Mucosa of stomach (tissue), 1 donor: ENCODE measurements at regions not wholly inside any gene's neighbourhood (a gene's known extent, or its start where the extent isn't known, plus 50 kb on each side); places are given as distances from the start of the nearest gene placed in this dataset.
"Not testable (repeated sequence)": the region's sequence is repeated elsewhere in the genome, so short reads cannot be mapped to it uniquely, and the experiment has no call there.

Experiments
- H3K27me3 ChIP-seq: one replicate; pipeline ENCODE4 v1.7.0; 2013; ENCODE audit warnings: mild to moderate bottlenecking, low read length; ENCODE audit not compliant: control insufficient read depth, insufficient read depth
- H3K36me3 ChIP-seq: one replicate; pipeline ENCODE4 v1.7.0; 2013; ENCODE audit warnings: low read length; ENCODE audit not compliant: control insufficient read depth, insufficient read depth
- H3K4me1 ChIP-seq: one replicate; pipeline ENCODE4 v1.7.0; 2013; ENCODE audit warnings: mild to moderate bottlenecking, low read length; ENCODE audit not compliant: control insufficient read depth, insufficient read depth
- H3K4me3 ChIP-seq: one replicate; pipeline ENCODE4 v1.7.0; 2013; ENCODE audit warnings: low read length
- H3K9ac ChIP-seq: one replicate; pipeline ENCODE4 v1.7.0; 2013; ENCODE audit warnings: mild to moderate bottlenecking, low read length, moderate library complexity
- H3K9me3 ChIP-seq: one replicate; pipeline ENCODE4 v1.7.0; 2013; ENCODE audit warnings: mild to moderate bottlenecking, low read length, moderate library complexity; ENCODE audit not compliant: control insufficient read depth
- donor health status: Pancreatic carcinoma.

DNA sequence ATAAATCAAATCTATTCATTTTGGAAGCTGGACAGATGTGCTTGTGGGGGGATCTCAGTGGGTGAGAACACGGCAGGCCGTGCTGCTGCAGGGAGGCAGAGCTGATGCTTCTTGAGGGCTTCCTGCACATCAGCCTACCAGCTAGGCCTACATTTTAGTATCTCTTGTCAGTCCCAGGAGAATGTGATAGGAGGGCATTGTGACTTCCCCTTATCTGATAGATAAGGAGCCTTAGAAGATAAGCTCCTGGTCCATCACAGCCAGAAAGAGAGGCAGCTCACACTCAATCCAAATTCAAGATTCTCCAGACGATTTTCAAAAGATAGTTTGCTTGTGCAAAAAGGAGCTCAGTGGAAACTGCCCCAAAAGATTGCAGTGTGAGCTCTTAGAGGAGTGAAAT lies 89.0 kb downstream of the SHANK2 start:
- Histone ChIP-seq H3K4me3 (no peak overlapping the region), H3K36me3 (no peaks in the 10 kb centered on the region), H3K27me3 (no peaks in the 10 kb centered on the region), H3K4me1 (no peaks in the 10 kb centered on the region), H3K9me3 (no peaks in the 10 kb centered on the region), H3K9ac (no peak overlapping the region)

DNA sequence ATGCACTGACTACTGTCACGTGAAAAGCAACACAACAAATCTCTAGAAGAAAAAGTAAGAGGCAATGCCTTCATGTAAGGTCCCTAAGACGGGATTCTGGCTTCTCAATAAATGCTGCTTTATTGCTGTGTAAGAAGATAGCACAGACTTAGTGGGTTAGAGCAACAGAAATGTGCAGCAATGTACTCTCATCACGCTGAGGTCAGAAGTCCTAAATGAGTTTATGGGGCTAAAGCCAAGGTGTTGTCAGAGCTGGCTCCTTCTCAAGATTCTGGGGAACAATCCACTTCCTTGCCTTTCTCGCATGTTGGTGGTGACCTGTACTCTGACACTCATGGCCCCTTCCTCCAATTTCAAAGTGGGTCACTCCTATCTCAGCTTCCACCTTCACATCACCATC lies 93.4 kb downstream of the SHANK2 start:
- H3K9ac ChIP-seq, result no peak overlapping the region
- no peak overlapping the region for H3K4me3 ChIP-seq
- no peaks in the 10 kb centered on the region for H3K27me3 ChIP-seq
- no peaks in the 10 kb centered on the region for H3K4me1 ChIP-seq
- H3K9me3 ChIP-seq, result no peaks in the 10 kb centered on the region
- no peaks in the 10 kb centered on the region for H3K36me3 ChIP-seq

DNA sequence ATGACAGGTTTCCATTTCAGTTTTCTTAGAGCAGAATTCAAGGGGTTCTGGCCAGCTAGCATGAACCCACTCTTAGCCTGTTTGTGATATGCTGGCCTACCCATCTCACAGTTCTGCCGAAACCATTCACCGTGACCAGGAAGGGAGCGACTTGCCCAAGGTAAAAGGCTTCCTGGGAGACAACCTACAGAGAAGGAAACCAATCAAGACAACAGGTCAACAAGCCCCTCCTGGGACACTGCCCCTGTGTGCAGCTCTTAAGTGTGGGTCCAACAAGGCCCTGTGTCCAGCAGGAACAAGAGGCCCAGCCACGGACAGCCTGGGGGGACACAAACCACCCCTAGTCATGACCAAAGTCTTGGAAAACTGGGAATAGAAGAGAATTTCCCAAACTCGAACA lies 94.7 kb downstream of the SHANK2 start:
- H3K9me3 ChIP-seq, H3K27me3 ChIP-seq, H3K4me3 ChIP-seq, H3K36me3 ChIP-seq, H3K9ac ChIP-seq, H3K4me1 ChIP-seq: not testable (repeated sequence)

DNA sequence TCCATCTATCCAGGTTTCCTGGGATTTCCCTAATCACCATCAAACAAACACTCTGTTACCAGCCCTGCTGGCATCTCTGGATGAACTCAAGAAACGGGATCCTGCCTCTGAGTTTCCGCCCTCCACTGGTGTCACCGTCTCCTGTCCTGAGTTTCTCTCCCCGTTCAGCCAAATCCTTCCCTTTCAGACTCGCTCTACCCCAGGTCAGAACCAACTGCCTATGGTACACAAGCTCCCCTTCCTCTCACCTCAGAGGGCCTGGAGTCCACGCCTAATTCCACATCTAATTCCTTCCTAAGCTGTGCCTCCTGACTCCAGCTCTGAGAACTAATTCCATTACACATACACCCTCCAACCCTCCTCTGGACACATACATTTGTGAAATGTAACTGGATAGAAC lies 96.1 kb downstream of the SHANK2 start:
- H3K9ac ChIP-seq, result no peak overlapping the region
- H3K36me3 ChIP-seq, result no peaks in the 10 kb centered on the region
- no peak overlapping the region for H3K4me3 ChIP-seq
- peaks cover 3% of the 10 kb centered on the region for H3K4me1 ChIP-seq
- no peaks in the 10 kb centered on the region for H3K9me3 ChIP-seq
- H3K27me3 ChIP-seq, result no peaks in the 10 kb centered on the region

DNA sequence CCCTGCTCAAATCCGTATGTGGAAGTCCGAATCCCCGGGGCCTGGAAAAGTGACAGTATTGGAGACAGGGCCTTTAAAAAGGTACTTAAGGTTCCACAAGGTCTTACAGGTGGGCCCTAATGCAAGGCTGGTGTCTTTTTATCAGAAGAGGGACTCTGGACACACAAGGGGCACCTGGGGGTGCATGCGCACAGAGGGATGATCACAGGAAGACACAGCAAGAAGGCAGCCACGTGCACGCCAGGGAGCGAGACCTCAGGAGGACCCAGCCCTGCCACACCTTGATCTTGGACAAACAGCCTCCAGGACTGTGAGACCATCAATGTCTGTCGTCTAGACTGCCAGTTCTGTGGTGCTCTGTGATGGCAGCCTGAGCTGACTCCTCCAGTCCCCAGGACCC lies 96.5 kb downstream of the SHANK2 start:
- no peaks in the 10 kb centered on the region for H3K36me3 ChIP-seq
- no peak overlapping the region for H3K9ac ChIP-seq
- H3K27me3 ChIP-seq, result no peaks in the 10 kb centered on the region
- no peaks in the 10 kb centered on the region for H3K9me3 ChIP-seq
- H3K4me3 ChIP-seq, result no peak overlapping the region
- peaks cover 3% of the 10 kb centered on the region for H3K4me1 ChIP-seq

DNA sequence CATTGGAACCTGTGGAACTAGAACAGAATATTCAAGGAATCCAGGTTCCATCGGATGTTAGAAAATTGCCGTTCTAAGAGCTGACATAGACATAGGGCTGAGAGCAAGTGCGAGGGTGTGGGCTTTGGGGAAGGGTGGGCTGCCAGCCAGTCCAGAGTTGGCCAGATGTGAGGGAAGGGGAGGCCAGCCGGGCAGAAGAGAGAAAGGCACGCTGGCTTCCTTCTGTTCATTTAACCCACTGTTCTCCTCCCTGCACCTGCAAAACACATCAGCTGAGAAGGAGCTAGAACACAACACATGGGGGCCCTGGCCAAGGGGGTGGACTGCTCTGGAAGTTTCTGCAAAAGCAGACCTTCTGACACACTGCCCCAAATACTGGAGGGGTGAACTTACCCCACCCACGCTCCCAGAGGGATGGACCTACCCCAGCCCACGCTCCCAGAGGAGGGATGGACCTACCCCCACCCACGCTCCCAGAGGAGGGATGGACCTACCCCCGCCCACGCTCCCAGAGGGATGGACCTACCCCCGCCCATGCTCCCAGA lies 98.0 kb downstream of the SHANK2 start:
- Histone ChIP-seq H3K9ac (no peak overlapping the region), H3K36me3 (no peaks in the 10 kb centered on the region), H3K9me3 (no peaks in the 10 kb centered on the region), H3K4me3 (no peak overlapping the region), H3K4me1 (peaks cover 3% of the 10 kb centered on the region), H3K27me3 (no peaks in the 10 kb centered on the region)

DNA sequence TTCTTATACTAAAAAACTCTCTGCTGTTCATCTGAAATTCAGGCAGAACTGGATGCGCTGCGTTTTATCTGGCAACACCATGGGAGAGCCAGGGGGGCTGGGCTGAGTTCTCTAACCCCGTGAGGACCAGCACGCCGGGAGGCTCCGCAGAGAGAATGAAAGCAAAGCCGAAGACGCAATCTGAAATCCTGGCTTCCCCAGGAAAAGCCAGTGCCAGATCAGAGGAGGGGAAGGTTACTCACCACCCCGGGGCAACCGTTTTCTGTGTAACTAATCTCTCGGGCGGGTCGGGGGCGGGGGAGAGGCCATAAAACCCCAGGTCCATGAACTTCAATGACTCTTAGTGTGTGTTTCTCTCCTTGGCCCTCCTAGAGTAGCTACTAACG lies 99.4 kb downstream of the SHANK2 start:
- Histone ChIP-seq H3K27me3 (no peaks in the 10 kb centered on the region), H3K4me1 (peaks cover 3% of the 10 kb centered on the region), H3K36me3 (no peaks in the 10 kb centered on the region), H3K4me3 (no peak overlapping the region), H3K9ac (peak overlapping the region; percentile 7), H3K9me3 (no peaks in the 10 kb centered on the region)

DNA sequence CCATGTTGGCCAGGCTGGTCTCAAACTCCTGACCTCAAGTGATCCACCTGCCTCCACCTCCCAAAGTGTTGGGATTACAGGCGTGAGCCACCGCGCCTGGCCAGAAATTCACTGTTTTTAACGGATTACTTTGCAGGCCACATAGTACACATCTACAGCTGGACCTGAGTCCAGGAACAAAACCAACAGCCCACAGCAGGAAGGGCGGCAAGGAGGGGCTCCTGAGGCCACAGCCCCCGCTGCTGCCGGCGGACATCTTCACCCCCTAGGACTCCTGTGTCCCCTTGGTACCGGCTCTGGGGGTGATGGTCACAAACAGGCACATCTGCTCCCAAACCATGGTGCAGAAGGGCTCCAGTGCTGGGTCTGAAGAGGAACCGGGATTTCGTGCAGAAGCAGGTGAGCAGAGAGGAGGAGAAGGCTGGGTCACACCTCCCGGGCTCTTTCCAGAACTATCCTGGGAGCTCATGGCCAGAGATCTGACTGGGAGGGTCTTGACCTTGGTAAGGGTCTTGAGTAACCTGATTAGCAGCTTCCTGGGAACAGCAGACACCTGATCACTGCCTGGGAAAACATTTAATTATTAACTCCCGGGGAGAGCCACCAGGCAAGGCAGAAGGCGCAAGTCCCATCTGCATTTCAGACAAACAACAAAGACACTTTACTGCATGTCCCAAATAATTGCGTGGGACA lies 99.9 kb downstream of the SHANK2 start:
- H3K4me3 ChIP-seq, H3K27me3 ChIP-seq, H3K9me3 ChIP-seq, H3K36me3 ChIP-seq, H3K4me1 ChIP-seq: not testable (repeated sequence)
- H3K9ac ChIP-seq, result peak overlapping the region; percentile 7

DNA sequence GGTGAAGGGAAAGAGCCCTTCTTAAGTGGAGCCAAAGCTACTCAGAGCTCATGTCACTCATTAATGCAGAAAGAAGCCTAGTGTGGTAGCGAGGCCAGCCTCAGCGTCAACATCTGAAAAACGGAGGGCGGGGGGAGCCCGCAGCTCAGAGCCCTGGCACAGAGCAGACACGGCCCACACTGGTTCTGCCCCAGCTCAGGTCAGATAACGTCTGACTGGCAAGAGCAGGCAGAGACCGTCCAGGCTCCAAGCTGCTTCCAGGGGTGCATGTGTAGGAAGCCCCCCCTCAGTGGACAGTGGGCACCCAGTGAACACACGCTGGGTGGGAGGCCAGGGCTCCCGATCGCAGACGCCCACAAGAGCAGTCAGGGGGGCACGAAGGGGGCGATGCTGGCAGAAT lies 100.8 kb downstream of the SHANK2 start:
- H3K9ac ChIP-seq, result no peak overlapping the region
- H3K4me1 ChIP-seq, result peaks cover 3% of the 10 kb centered on the region
- no peaks in the 10 kb centered on the region for H3K36me3 ChIP-seq
- no peak overlapping the region for H3K4me3 ChIP-seq
- H3K9me3 ChIP-seq, result no peaks in the 10 kb centered on the region
- no peaks in the 10 kb centered on the region for H3K27me3 ChIP-seq

DNA sequence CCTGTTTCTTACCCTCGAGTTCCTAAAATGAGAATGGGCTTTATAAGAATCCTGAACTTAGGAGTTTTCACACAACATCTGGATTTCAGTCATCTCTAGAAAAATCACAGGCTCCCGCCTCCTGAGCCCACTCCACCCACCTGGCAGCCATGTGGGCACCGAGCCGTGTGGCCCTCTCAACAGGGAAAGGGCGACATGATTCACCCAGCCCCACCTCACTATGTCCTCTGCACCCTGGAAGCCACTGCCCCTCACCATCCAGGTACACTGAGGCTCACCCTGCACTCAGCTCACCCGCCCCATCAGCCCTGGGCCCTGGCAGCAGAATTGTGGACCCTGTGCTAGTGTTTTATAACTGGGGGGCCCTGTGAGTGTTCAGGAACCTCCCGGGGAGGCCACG lies 101.5 kb downstream of the SHANK2 start:
- no peaks in the 10 kb centered on the region for H3K27me3 ChIP-seq
- H3K9me3 ChIP-seq, result no peaks in the 10 kb centered on the region
- no peak overlapping the region for H3K9ac ChIP-seq
- H3K4me3 ChIP-seq, result no peak overlapping the region
- peaks cover 3% of the 10 kb centered on the region for H3K4me1 ChIP-seq
- no peaks in the 10 kb centered on the region for H3K36me3 ChIP-seq

DNA sequence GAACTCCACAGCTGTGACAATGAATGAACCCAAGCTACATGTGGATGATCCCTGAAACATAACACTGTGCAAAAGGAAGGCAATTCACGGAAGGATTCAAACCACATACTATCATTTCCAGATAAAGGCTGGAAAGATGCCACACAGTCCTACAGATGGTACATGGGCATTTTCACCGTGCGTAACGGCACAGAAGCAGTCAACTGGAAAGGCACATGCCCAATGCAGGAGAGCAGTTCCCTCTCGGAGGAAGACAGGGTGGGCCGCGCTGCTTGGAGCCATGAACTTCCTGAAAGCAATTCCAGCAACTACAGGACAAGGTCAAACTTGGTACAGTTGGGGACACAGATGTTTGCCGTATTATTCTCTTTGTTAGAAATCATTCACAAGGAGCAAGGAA lies 103.7 kb downstream of the SHANK2 start:
- H3K4me1 ChIP-seq, result peaks cover 3% of the 10 kb centered on the region
- H3K4me3 ChIP-seq, result no peak overlapping the region
- no peaks in the 10 kb centered on the region for H3K27me3 ChIP-seq
- H3K9me3 ChIP-seq, result no peaks in the 10 kb centered on the region
- no peak overlapping the region for H3K9ac ChIP-seq
- no peaks in the 10 kb centered on the region for H3K36me3 ChIP-seq

DNA sequence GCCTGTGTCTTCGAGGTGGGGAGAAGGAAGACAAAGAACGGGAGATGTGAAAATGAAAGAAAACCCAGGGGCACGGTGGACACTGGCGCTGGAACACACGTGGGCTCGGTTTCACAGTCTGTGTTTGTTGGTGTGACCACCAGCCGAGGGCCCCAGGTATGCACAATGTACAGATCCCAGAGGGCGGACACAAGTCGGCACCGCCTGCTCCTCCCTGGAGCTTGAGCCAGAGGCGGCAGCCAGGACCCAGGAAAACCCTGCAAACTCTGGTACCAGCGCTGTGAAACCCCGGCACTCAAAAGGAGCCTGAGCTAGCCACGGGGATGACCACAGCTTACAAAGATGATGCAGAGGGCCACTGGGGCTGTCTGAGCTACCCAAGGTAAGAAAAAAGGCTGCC lies 105.0 kb downstream of the SHANK2 start:
- Histone ChIP-seq H3K9me3 (no peaks in the 10 kb centered on the region), H3K36me3 (no peaks in the 10 kb centered on the region), H3K27me3 (no peaks in the 10 kb centered on the region), H3K9ac (no peak overlapping the region), H3K4me1 (no peaks in the 10 kb centered on the region), H3K4me3 (no peak overlapping the region)

DNA sequence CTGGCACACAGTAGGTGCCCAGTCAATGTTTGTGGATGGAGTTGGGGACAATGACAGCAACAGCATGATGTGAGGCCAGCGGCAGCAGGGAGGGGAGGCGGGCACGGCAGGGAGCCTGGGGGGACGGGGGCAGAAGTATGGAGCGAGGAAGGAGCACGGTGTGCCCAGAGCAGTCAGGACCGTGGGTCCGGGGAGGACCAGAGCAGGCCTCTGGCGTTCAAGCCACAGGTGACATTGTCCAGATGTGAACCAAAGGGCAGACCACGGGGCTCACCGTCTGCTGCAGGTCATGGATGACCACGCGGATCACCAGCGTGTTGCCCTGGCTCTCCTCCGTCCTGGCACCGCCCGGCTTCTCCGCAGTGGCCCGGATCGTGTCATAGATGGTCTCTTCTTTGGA lies 105.5 kb downstream of the SHANK2 start:
- Histone ChIP-seq H3K4me1 (no peaks in the 10 kb centered on the region), H3K36me3 (no peaks in the 10 kb centered on the region), H3K9ac (no peak overlapping the region), H3K27me3 (no peaks in the 10 kb centered on the region), H3K4me3 (no peak overlapping the region), H3K9me3 (no peaks in the 10 kb centered on the region)
